ENCODE measurements at regions not wholly inside any gene's neighbourhood (a gene's known extent, or its start where the extent isn't known, plus 50 kb on each side); places are given as distances from the start of the nearest gene placed in this dataset.

DNA sequence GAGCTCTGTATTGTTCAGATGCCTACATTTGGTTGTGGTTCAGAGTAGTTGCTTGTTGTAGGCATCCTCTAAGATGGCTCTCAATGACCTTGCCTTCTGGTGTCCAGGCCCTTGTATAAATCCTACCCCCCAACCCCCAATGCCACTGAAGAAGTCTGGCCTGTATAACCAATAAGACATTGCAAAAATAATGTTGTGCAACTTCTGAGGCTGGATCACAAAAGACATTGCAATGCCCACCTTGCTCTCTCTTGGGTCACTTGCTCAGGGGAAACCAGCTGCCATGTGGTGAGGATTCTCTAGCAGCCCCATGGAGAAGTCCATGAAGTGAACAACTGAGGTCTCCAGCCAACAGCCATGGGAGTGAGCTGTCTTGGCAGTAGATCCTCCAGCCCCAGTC, 234.0 kb upstream of the TBX3 start:
- no peak for DNase-seq

DNA sequence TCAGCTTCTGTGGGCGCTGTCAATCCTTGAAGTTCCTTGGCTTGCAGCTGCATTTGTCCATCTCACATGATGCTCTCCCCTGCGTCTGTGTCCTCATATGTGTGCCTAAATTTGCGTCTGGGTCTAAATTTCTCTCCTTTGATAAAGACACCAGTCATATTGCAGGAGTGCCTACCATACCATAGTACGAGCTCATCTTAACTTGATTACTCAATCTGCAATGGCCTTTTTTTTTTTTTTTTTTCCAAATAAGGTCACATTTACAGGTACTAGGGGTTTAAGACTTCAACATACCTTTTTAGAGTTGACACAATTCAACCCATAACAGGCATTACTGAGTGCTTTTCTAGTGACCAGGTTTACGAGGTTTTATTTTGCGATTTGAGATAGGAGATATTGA, 233.3 kb upstream of the TBX3 start:
- DNase-seq: no peak

DNA sequence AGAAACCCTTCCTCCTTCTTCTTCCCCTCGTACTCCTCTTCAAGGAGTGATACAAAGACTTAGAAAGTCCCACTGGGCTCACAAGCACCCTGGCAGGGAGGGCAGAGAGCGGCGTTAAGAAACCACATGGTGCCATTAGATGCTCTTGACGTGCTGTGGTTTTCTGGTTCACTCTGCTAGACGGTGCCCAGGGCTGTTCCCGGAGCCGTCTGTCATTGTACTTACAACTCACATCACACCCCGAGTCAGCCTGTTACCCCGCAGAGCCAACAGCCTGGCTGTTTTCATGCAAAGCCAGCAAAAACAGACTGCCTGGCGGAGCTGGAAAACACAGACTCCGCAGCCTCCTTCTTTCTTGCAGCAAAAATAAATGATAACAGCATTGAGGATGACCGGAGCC, 232.6 kb upstream of the TBX3 start:
- no peak for DNase-seq

- DNase-seq: no peak
These were observed 232.1 kb upstream of the TBX3 start for GRCh38 chr12:114916124-114916523.

GRCh38 chr12:114913871-114914801, 230.2 kb upstream of the TBX3 start:
- no peak for DNase-seq

- DNase-seq: no peak
These were observed 228.8 kb upstream of the TBX3 start for GRCh38 chr12:114912811-114913210.

- no peak for DNase-seq
These were observed 227.2 kb upstream of the TBX3 start for GRCh38 chr12:114911196-114911595.

- no peak for DNase-seq
These were observed 220.5 kb upstream of the TBX3 start for GRCh38 chr12:114904254-114905003.

DNA sequence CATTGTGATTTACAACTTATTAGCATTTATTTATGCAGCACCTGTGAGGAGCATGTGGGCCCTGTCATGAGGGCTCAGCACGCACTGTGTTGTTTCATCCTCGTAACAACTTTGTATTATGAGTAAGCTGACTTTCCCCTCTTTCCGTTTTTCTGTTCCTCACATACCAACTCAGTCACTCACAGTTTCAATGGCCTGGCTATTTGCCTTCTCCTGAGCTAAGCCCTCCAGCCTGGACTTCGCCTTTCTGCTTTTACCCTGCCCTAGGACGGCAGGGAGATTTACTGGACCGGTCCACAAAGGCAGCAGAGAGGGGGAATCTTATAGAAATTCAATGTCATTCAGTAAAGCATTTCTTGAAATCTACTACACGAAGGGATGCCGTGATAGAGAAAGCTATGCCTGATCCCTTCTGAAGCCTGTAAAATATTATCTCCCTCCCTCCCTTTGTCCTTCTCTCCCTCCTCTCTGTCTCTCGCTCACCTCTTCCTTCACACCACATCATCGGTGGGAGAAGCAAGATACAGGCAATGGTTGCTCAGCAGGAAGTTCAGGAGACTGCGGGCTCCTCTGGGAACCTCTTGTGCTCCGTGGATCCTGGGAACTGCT, 219.2 kb upstream of the TBX3 start:
- DNase-seq: no peak

- no peak for DNase-seq
These were observed 218.7 kb upstream of the TBX3 start for GRCh38 chr12:114902665-114903064.

DNA sequence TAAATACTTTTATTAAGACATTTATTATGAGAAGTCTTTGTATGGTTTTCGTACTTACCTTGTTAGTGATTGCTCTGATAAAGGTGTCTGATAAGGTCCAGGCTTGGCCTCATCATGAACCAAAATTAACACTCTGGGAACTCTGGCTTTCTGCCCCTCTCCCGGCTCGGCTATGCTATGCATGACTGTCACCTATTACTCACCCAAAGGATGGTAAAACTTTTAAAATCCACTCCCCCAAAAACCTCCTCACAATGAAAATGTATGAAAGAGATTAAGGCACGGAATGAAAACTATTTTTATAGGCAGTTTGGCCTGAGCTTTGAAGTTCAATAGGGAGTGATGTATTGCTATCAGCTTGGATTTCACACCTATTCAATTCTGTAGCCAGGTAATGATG, 217.3 kb upstream of the TBX3 start:
- DNase-seq: no peak

GRCh38 chr12:114898159-114898558, 214.2 kb upstream of the TBX3 start:
- DNase-seq: no peak

GRCh38 chr12:114895827-114896226, 211.9 kb upstream of the TBX3 start:
- no peak for DNase-seq

DNA sequence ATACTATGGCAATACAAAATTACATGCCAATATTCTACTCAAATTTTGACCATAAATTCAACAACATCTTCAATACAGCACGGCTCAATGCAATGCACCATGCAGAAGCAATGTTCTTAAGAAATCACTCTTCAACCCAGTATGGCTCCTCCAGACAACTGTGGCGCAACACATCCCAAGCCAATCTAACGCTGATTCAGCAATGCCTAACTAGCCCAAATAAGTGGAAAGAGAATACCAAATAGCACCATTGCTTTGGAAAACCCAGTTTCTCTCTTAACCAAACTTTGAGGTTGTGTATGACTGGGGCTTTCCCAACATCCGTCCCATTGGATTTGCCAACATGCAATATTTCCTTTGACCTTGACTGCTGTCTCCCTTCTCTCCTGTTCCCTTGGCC, 211.1 kb upstream of the TBX3 start:
- no peak for DNase-seq

DNA sequence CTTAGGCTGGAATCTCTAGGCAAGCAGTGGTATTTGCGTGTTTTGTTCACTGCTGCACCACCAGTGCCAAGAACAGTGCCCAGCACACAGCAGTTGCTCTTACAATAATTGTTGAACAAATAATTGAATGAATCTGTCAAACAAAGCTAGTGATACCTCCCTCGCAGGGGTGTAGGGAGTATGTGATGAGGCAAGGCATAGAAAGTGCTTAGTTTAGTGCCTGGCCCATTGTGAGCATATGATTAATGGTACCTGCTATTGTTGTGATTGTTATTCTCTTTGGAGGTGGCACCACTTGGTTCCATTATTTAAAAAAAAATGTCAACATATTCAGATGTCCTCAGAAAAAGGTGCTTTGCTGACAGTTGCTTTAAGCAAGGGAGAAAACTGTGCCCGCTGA, 210.1 kb upstream of the TBX3 start:
- DNase-seq: no peak

DNA sequence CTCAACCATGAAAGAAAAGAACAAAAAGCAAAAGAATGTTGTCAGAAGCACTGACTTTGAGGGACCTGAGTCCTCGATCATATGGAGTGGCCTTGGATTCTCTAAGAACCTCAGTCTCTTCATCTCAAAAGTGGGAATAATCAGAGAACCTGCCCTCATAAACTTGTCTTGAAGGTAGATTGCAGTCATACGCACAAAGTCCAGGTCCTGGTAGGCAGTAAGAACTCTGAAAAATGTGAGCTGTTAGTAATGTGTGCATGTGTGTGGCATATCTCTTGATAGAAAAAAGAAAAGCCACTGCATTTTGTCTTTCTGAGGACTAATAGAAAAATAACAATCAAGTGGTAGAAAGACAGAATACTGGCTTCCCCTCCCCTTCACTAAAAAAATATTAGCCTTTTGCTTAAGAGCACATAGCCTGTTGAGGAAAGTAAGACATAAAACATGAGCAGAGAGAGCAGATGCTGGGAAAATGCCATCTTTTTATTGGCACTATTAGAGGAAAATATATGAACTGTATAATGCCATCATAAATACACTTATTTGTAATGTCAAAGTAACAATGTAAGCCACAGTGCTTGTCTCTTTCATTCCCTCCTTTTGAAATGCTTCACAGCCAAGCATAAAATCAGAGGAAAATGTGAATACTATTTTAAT, 205.1 kb upstream of the TBX3 start:
- no peak for DNase-seq

GRCh38 chr12:114888448-114888847, 204.5 kb upstream of the TBX3 start:
- no peak for DNase-seq

DNA sequence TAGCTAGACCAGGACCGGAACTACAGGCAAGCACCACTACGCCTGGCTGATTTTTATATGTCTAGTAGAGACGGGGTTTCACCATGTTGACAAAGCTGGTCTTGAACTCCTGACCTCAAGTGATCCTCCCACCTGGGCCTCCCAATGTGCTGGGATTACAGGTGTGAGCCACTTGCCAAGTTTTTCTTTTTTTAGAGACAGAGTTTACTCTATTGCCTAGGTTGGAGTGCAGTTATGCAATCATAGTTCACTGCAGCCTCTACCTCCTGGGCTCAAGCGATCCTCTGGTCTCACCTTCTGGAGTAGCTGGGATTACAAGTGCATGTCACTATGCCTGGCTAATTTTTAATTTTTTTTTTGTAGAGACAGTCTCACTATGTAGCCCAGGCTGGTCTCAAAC, 201.5 kb upstream of the TBX3 start:
- no peak for DNase-seq

DNA sequence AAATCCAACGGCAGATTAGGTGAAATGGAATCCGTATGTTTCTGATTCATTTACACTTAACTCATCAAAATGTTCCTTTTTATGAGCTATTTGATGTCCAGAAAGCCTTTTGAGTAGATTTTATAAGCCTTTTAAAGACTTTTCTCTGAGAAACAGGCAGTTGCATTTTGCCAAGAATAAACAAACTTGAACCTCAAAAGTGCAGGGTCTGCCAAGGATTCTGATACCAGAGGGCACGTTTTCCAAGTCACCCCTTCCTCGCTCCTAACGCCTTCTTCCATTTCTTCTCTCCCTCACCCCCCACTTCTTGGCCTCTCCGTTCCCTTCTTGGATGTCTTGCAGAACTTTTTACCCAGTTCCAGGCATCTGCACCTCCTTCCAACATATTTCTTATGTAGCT, 200.6 kb upstream of the TBX3 start:
- DNase-seq: no peak

GRCh38 chr12:114882083-114882482, 198.1 kb upstream of the TBX3 start:
- no peak for DNase-seq

DNA sequence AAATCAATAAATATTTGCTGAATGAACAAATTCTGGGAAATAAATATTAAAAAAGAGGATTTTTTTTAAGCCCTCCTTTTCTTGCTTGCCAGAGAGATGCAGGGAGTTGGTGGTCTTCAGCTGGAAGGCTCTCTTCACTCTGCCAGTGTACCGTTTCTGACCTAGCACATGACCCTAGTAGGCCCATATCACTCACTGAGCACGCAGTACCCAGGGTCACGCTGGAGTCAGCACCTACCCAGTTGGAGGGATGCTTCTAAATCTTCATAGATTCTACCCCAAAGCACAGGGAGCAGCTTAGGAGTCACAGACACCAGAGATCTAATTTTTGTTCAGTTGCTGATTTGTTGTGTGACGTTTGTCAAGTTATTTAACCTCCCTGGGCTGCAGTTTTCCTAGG, 195.4 kb upstream of the TBX3 start:
- DNase-seq: no peak

GRCh38 chr12:114878781-114879180, 194.8 kb upstream of the TBX3 start:
- DNase-seq: no peak

DNA sequence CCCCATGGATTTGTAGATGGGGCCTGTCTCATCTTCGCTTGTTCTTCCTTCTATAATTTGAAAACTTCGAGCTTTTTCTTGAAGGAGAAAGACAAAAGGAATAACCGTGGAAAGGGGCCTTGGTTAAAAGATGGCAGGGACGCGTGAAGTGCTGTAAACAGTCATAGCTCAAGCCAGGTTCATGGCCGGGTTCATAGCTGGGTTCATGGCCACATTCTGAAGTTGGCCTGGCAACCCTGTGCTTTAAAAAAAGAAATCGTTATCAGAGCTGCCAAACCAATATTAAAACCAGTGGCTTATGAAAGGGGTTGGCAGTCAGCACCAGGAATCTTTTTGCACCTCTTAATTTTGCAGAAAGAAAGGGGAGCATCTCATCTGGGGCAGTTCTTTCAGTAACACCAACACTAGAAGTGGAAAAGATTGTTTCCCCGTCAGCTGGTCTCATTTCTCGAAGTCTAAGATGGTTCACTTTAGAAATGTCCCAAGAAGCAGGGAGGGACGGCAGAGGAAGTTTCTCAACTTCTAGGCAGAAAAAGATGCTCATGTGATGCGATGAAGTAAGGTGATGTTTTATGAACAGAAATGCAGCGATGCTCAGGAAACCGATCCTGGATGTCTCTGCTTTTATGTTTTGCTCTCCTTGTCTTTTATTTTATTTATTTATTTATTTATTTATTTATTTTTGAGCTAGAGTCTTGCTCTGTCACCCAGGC, 193.1 kb upstream of the TBX3 start:
- DNase-seq: no peak
